NOMO-1 (cell line): ENCODE measurements at regions not wholly inside any gene's neighbourhood (a gene's known extent, or its start where the extent isn't known, plus 50 kb on each side); places are given as distances from the start of the nearest gene placed in this dataset.

ENCODE experiments used
- DNase-seq, 2 experiments: peaks; one replicate each; lab custom pipeline; 2025; ENCODE audit not compliant: unreplicated experiment in 2 of 2; lab: John Stamatoyannopoulos, UW

DNA sequence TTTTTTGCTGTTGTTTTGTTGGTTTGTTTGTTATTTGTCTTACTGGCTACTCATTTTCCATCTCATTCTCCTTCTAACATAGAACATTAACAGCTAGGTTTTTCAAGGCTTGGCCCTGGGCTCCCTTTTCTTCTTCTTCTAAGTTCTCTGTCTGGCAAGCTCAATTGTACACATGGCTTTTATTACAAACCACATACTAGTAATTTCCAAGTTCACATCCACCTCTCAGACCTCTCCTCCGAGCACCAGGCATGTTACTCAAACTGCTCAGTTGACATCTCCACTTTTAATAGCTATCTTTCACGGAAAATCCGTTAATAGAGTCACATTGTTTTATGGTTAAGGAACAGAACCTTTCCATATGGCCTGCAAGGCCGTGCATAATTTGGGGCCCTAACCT lies 736.9 kb upstream of the ADAMTS5 start:
- DNase-seq, result no peak

DNA sequence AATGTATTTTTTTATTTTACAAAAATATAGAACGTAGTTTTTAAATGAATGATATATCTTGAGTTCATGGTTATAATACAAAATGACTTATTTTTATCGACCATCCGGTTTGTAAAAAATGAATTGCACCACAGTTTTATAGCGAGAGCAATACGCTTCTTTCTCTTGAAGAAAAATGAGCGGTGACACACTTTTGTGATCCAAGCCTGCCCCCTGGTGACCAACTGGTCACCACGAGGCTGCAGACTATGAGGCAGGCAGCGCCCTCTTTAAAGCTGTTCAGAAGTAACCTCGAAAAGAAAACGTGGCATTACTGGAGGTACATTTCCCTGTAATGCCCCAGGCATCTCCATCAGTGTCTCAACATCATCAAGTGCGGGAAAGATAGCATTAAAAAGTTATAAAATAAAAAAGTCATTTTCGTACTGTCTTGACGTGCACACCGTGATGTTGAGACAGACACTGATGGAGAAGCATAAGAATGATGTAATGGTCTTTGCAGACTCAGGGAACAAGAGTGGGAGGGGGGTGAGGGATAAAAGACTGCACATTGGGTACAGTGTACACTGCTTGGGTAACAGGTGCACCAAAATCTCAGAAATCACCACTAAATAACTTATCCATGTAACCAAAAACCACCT lies 734.2 kb upstream of the ADAMTS5 start:
- peak; percentile 49 to 77 for DNase-seq

DNA sequence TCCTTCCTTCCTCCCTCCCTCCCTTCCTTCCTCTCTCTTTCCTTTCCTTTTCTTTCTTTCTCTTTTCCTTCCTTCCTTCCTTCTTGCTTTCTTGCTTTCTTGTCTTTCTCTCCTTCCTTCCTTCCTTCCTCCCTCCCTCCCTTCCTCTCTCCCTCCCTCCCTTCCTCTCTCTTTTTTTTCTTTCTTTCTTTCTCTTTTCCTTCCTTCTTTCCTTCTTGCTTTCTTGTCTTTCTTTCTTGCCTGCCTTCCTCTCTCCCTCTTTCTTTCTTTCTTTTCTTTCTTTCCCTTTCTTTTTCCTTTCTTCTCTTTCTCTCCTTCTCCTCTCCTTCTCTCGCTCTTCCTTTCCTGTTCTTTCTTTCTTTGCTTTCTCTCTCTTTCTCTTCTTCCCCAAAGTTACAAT lies 728.4 kb upstream of the ADAMTS5 start:
- no peak for DNase-seq

DNA sequence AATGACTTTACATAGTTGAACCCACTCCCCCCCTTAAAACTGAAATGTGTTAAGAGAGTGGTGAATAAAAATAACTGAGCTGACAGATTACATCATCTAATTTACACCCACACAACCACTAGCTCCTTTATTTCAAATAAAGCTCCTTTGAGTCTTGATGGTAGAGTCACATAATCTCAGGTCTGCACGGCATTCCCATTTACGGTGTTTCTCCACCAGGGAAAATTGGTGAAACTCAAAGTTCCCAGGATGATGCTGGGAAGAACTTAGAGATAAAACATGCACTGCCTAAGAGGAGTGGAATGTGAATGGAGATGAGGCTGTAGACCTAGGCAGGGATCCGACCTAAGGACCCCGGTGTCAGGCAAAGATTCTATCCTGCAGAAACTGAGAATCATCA lies 727.8 kb upstream of the ADAMTS5 start:
- no peak for DNase-seq

DNA sequence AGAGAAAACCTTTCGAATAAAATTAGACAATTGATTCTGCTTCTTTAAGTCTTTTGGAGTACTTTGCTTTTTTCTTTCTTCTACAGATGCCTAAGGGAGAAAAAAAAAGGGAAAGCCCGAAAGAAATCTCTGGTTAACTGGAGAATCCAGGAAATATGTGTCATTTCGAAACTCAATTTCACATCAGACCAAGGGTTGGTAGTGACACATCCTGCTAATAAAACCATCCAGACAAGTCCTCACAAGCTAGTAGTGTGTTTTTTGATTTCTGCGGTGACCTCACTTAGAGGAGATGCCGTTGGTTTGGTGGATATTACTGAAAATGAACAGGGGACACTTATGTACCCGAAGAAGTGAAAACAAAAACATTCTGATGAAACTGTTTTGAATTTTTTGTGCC lies 726.5 kb upstream of the ADAMTS5 start:
- peak in 1 of 2 experiments; percentile 2 for DNase-seq

DNA sequence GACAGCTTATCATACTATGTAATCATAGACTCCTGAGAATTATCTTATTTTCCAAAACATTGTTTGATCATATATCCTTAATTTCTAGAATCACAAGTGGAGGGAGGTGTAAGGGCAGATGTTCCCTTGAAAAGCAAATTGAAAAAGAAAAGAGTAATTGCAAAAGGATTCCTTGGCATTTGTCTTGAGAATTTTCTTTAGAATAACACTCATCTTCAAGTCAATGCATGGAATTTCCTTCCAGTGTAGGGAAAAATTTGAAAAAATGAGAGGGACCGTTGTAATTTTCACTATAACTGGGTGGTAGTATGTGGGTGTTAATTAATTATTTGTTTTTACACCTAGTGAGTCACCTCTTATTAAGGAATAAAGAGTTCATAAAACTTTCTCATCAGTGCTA lies 724.6 kb upstream of the ADAMTS5 start:
- DNase-seq, result no peak

DNA sequence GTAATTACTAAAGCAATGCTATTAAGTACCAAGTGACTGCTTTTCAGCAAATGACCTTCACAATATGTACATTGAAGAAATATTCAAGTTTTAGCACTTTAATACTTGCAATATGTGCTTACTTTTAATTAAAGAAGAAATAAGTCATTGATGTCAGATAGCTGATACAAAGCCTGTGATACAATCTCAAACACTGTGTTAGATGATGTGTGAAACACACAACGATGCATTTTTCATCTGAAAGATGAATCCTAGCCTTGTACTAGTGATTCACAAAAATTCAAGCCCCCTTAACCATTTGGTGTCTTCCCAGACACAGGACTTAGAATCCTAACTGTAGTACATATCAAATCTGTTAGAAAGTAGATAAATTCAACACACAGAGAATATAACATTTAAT lies 724.1 kb upstream of the ADAMTS5 start:
- DNase-seq, result no peak

DNA sequence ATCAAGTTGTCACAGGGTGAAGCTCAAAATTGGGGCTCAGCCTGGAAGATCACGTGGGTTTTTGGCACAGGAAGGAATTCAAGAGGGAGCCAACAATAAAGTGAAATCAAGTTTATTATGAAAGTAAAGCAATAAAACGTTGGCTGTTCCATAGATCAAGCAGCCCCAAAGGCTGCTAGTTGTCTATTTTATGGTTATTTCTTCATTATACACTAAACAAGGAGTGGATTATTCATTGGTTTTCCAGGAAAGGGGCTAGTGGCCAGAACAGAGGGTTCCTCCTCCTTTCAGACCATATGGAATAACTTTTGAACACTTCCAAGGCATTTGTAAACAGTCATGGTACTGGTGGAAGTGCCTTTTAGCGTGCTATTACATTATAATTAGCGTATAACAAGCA lies 723.5 kb upstream of the ADAMTS5 start:
- no peak for DNase-seq

DNA sequence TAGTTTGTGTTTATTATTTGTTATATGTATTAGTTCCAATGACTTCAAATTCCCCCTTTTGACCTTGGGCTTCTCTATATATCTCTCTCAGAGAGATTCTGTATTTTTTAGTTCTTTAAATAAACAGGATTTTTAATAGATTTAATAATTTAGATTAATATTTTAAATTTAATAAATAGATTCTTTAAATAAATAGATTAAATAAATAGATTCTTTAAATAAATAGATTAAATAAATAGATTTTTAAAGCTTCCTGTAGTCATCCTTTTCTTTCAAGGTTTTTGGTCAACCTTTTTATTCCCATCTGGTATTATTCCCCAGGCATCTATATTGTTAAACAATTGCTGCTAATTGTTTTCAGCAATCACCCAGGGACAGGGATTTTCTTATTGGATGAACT lies 721.9 kb upstream of the ADAMTS5 start:
- DNase-seq, result no peak

DNA sequence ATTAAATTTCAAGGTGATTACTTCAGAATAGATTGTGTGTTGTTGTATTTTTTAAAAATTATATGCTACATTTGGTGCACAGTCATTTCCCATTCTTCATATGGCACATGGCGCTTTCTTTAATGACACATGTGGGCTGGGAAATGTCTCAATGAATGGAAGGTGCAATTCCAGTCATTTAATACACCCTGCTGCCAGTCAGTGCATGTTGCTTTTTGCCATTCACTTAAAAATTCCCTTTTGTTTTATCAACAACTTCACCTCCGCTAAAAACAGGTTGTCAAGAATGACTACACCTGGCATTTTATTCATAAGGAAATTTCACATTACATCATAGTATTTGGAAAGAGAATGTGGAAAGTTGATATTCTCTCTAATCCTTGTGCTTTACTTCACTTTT lies 716.4 kb upstream of the ADAMTS5 start:
- no peak for DNase-seq

DNA sequence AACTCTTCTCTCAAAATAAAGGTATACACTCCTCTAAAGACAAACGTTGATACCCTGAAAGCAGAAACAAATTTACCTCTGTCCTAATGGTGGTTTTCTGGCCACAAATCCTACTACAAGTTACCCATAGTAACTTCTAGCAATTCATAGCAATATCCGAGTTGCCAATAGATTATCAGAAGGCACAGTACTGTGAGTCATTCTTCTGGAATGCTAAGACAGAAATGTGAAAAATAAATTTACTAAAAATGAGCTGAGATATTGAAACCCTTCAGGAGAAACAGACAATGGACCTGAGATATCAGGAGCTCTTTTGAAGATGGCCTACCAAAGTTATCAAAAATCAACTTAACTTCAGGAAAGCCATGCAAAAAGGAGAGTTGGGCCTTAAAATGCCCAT lies 715.0 kb upstream of the ADAMTS5 start:
- no peak for DNase-seq

DNA sequence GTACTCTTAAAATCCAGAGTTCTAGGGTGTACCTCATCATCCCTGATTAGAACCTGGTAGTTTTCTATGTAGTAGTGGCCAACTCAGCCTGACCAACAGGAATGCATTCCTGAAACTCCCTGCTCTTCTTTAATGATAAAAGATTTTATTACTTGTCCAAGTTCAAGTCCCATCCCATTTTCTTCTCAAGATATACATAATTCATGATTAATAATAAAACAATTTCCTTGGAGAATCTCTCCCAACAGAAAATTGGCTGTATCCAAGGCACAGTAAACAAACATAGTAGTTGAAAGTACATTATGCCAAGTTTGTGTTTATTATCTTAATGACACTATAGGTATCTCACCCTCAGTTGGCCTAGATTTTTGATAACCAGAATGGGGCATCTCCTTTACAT lies 714.1 kb upstream of the ADAMTS5 start:
- no peak for DNase-seq

DNA sequence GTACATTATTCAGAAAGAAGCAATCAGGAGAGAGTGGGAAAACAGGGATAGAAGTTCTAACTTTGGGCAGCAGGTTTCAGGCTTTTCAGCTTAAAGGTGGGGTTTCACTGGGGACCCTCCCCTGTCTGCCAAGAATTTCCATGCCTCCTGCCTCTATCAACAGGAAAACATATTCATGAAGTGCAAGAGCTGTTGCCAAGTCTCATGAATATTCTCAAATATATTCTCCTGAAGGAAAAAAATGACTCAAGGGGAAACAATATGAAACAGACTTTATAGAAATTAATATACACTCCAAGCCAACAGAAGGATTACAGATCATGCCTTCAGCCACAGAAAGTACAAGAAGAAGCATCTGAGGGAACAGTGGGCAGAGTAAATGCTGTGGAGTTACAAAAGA lies 713.3 kb upstream of the ADAMTS5 start:
- no peak for DNase-seq

DNA sequence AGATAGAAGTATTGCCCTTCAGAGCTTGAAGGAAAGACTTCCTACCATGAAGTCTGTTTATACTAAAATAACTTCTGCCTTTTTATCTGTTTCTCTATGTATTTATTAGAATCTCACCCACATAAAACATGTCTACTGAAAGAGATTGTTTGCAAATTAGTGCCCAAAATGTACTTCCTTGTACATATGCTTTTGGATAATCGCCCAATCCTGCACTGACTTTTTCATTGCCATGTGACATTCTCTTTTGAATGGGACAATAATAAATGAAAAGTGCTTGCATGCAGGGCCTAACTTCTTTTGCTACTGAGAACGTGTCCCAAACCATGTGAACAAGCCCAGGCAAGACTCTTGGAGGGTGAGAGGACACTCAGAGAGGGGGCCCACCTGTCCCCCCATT lies 711.6 kb upstream of the ADAMTS5 start:
- DNase-seq, result no peak

DNA sequence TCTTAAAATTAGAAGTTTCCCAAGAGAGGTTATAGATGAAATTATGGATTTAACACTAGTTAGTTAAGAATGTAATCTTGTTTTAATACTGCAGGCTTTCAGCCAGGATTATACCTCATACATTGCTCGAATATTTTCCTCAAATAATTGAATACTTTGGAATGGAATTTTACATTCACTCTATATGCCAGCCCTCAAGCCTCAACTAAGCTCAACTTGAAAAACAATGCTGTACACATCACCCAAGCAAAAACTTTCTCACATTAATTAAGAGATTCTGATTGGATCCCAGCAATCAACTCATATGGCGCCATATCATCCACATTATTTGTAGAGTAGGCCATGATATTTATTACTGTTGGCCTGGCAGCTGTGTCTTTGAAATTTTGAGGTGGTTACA lies 710.7 kb upstream of the ADAMTS5 start:
- no peak for DNase-seq

DNA sequence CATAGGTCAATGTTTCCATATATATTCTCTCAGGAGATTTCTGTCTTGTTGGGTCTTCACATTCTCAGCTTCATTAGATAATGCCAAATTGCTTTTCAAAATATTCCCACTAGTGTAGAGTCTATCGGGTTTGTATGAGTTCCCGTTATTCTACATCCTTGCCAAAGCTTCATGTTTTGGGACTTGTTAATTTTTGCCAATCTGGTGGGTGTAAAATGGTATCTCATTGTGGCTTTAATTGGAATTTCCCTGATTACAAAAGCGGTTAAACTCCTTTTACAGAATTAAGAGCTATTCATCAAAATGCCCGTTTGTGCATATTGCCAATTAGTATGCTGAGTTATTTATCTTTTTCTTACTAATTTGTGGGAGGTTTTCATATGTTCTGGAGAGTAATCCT lies 708.4 kb upstream of the ADAMTS5 start:
- no peak for DNase-seq

DNA sequence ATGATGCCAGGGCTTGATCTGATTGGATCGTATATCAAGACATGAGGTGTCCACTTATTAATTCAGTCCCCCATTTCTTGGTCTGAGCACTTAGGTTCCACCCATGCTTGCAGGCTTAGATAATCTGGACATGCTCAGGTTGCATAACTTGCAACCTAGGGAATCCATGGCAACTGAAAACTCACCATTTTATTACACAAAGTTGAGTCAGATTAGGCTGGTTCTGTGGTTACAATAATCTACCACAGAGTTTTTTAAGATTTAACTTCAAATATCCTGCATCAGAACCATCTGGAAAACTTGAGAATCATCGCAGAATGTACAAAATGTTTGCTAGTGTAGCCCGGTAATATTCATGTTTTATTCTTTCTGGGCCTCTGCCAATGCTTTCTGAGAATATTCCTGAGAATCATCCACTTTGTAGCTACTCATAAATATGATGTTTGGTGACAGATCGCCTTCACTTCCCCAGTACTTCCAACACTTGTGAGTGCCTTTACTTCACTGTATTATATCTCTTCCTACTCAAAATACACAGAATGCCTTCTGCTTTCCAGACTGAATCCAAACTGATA lies 707.2 kb upstream of the ADAMTS5 start:
- DNase-seq, result peak in 1 of 2 experiments; percentile 1

DNA sequence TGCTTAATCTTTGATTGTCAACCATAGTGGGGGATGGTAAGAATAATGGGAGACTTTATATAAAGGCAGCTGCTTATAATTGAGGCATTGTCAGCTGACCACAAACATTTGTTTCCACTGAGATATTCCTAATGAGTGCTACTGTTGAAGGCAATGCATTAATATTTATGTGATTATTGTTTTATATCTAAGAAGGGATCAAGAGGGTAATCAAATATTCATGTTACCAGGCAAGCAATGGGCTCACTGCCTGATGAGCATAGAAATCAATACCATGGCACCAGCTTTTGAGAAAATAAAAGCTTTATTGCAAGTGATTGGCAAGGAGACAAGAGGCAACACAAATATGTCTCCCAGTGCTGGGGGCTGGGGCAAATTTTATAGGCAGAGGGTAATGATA lies 706.7 kb upstream of the ADAMTS5 start:
- DNase-seq, result no peak

DNA sequence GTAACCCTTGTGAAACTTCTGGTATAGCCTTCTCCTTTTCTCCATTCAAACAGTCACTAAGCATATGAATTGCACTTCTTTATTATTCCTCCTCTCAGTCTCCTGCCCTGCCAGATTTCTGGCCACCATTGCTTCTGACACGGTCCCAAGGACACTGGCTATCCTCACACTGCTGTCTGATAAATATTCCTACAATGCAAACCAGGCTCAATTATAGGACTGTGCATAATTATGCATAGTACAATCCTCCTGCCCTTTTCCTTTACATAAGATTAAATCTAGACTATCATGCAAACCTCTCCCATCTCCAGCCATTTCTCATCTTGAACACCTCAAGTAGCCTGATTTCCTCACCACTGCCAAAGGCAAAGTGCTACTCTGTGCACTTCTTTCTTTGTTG lies 704.3 kb upstream of the ADAMTS5 start:
- DNase-seq, result no peak

DNA sequence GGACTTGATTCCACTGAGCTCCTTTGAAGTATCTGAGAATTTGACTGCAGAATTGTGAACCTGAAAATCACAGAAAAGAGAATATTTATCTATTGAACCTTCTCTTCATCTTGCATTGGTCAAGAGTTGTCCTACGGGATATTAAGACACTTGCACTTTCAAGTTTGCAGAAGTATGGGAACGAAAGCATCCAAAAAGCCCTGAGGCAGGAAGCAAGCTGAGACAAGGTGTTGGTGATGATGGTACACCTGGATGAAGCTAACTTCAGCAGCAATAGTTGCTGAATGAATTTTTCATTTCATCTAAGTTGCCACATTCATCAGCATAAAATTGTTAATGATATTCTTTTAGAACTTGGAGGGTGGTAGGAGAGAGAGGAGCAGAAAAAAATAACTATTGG lies 686.6 kb upstream of the ADAMTS5 start:
- DNase-seq, result no peak

DNA sequence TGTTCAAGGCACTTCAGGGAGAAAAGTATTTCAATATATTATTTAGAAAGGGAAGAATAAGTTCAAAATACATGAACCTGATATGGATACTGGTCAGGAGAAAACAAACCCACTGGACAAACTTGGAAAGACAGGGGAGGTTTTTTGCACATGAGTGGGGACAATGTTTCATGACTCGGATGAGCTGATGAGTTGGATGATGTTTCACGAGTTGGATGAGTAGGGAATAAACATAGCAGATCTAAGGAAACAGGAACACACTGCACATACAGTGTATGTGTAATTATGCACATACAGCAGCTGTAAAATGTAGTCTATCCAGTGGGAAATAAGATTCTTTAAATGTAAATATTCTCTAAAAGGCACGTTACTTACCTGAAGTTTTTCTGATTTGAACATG lies 682.9 kb upstream of the ADAMTS5 start:
- DNase-seq, result no peak

DNA sequence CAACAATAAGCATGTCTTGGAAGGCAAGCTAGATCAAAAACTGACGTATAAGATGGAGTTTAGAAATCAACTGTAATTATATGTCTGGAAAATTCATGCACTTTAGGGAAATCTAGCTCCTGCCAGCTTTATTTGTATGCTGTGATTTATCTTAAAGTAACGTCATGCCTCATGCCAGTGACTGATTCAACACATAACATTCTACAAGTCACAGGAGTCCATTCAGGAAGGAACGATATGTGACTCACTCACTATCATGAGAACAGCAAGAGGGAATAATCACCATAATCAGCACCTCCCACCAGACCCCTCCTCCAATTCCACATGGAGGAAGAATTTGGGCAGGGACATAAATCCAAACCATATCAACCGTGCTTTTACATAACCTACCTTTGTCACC lies 682.4 kb upstream of the ADAMTS5 start:
- no peak for DNase-seq

DNA sequence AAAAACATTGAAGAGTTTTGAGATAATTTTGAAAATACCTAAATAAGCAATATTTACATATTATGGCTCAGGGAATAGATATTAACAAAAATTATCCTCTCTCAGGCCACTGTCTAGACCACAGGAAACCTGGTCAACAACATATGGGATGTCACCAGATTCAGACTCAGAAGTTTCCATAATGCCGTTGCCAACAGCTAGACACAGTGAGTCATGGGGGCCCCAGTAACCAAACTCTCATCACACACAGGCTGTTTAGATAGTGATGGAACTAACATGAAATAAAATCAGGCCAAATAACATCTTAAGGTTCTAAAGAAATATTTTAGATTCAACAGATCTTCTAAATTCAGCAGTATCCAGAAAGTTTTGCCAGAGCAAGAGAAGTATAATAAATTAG lies 681.7 kb upstream of the ADAMTS5 start:
- no peak for DNase-seq
